Prostate gland (tissue), 2 donors: ENCODE measurements at regions not wholly inside any gene's neighbourhood (a gene's known extent, or its start where the extent isn't known, plus 50 kb on each side); places are given as distances from the start of the nearest gene placed in this dataset.

Experiments
- DNase-seq: peaks from one replicate; pipeline ENCODE4 v3.0.0-alpha.2; 2019; ENCODE audit warnings: low spot score
- H3K27ac ChIP-seq, 2 donors: fragments of 200-600 bp; sonication (generic); 2 replicates each; pipeline ENCODE4 v1.5.1; 2017 to 2019
- H3K27me3 ChIP-seq: fragments of 200-600 bp; sonication (generic); replicated peaks from 2 replicates; pipeline ENCODE4 v1.5.1; 2019; ENCODE audit not compliant: insufficient read depth
- H3K36me3 ChIP-seq, 2 donors: fragments of 200-600 bp; sonication (generic); 1 replicate in 1 of 2; 2 replicates in 1 of 2; pipeline versions ENCODE4 v1.5.1 to v1.8.1; 2017 to 2019
- H3K4me1 ChIP-seq: fragments of 200-600 bp; sonication (generic); replicated peaks from 2 replicates; pipeline ENCODE4 v1.5.1; 2019
- H3K4me3 ChIP-seq, 2 donors: fragments of 200-600 bp; sonication (generic); 2 replicates each; pipeline ENCODE4 v1.5.1; 2017 to 2019
- H3K9me3 ChIP-seq: fragments of 200-600 bp; sonication (generic); 2 replicates; pipeline ENCODE4 v1.5.1; 2017
- POLR2A ChIP-seq: fragments of 450-650 bp; IDR thresholded peaks from one replicate; pipeline ENCODE4 v1.6.1; 2016; ENCODE audit warnings: antibody characterized with exemption, mild to moderate bottlenecking
- POLR2AphosphoS5 ChIP-seq: sonication (generic); formaldehyde crosslinking; IDR thresholded peaks from one replicate; pipeline ENCODE4 v1.6.1; 2017; ENCODE audit warnings: antibody characterized with exemption
- WGBS: methylation state at CpG from one replicate; pipeline ENCODE4 v1.1.5; 2018; 5-methylcytosine and 5-hydroxymethylcytosine counted together
- intact Hi-C: fragments of 100-400 bp; cut with DNase I; formaldehyde crosslinking; loops from one replicate; pipeline ENCODE4 v1.14.2; 2022
- TF ChIP-seq, protein P1 (sequence below), 4 experiments: fragments of 200-600 bp in 2 of 4; fragments of 450-650 bp in 2 of 4; sonication (generic) in 2 of 4; IDR thresholded peaks; 1 replicate in 3 of 4; 2 replicates in 1 of 4; pipeline ENCODE4 v1.5.1; 2016 to 2019; ENCODE audit warnings: antibody characterized with exemption in 4 of 4, mild to moderate bottlenecking in 2 of 4, moderate library complexity in 2 of 4

DNA sequence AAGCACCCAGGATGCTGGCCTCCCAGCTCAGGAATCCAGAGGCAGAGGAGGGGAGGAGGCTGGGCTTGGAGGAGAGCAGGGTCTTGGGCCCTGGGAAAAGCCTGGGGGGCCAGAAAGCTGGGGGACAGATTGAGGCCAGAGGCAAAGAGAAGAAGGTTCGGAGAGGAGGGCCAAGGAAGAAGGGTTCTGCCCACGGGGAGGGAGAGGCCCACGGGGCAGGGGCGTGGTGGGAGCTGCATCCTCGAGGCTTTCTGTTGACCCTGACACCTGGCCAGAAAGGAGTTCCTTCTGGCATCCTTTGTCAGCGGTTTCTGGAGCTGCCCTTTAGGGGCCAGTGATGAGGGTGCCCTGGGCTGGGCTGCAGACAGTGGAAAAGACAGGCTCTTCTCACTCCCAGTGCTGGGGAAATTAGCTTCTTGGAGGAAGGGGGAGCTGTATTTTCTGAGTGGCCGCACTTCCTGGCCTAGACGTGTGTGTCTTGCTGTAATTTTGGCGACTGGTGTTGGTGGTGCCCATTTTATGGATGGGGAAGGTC is 308.7 kb downstream of the SEC14L1 start:
- Histone ChIP-seq H3K9me3 (no peaks in the 10 kb centered on the region), H3K4me3 (no peak overlapping the region), H3K36me3 (no peaks in the 10 kb centered on the region), H3K27ac (peak overlapping the region; percentile 81 to 91), H3K27me3 (no peaks in the 10 kb centered on the region), H3K4me1 (peaks cover 54% of the 10 kb centered on the region)
- TF ChIP-seq POLR2A (no peak), POLR2AphosphoS5 (no peak)
- TF ChIP-seq, protein P1, sequence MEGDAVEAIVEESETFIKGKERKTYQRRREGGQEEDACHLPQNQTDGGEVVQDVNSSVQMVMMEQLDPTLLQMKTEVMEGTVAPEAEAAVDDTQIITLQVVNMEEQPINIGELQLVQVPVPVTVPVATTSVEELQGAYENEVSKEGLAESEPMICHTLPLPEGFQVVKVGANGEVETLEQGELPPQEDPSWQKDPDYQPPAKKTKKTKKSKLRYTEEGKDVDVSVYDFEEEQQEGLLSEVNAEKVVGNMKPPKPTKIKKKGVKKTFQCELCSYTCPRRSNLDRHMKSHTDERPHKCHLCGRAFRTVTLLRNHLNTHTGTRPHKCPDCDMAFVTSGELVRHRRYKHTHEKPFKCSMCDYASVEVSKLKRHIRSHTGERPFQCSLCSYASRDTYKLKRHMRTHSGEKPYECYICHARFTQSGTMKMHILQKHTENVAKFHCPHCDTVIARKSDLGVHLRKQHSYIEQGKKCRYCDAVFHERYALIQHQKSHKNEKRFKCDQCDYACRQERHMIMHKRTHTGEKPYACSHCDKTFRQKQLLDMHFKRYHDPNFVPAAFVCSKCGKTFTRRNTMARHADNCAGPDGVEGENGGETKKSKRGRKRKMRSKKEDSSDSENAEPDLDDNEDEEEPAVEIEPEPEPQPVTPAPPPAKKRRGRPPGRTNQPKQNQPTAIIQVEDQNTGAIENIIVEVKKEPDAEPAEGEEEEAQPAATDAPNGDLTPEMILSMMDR (IDR thresholded peaks at IDR 0.05) = no peak
- intact Hi-C loops = no loop called here
- no peak for DNase-seq
- 29% methylated on average over 9 of the region's 9 CpGs for WGBS

DNA sequence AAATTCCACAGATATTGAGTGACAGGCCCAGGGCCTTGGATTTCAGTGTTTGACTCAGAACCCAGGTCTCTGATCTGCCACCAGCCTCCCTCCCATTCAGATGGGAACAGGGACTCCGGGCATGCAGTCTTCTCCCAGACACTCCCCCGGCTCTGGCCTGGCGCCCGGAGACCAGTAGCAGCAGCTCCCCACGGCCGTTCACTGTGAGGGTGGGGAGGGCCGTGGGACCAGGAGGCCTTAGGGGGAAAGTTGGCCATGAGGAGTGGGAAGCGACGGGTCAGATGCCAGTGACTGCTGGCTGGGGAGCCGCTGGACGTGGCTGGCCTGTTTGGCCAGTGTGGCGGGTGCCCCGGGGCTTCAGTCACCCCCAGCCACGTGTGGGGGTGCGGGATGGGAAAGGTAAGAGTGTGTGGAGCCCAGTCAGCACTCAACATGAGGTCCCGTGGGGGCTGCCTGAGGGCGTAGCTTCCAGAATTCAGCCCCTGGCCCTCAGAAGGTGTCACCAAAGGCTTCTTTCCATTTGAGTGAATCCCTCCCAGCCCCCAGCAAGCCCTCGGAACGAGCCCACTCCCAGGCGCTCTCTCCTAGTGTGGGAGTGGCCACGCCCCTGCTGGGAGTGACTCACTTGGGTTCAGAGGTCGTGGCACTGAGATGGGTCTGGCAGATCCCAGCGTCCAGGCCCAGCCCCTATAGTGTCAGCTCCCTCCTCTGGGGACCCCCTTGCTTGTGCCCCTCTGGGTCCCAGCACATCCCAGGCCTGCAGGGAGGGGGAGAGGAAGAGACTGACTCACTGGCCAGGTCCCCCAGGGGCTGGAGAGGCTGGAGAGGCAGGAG is 309.4 kb downstream of the SEC14L1 start:
- 13% methylated on average over 18 of the region's 23 CpGs for WGBS
- Histone ChIP-seq H3K27ac (peak overlapping the region; percentile 81 to 91), H3K4me1 (peaks cover 56% of the 10 kb centered on the region), H3K27me3 (no peaks in the 10 kb centered on the region), H3K9me3 (no peaks in the 10 kb centered on the region), H3K36me3 (no peaks in the 10 kb centered on the region), H3K4me3 (peak overlapping the region; percentile 41 to 42)
- DNase-seq = peak; percentile 73
- intact Hi-C loops = loop anchor here (1.0 to 2.0 kb wide), 2 partner anchors 10 to 23 kb away; no protein-coding TSS in a partner anchor
- TF ChIP-seq POLR2A = no peak
- TF ChIP-seq POLR2AphosphoS5 = peak; percentile 39

DNA sequence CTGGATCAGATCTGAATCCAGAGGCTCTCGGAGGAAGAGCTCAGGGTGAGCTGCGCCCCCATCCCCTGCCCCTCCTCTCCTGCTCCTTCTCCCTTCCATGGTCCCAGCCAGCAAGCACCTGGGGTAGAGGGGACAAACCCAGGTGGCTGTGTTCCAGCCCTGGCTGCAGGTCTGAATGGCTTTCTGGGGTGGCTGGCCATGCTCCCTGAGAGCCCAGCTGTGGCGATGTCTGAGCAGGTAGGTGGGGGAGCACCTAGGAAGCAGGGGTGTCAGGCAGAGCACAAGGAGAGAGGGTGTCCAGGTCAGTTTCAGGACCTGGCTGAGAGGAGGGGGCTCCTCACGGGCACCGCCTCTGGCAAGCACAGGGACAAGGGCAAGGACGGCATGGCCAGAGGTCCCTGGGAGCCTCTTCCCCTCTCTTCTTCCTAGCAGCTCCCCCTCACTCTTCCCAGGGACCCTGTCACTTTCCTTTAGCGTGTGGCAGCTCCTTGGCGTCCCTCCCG is 310.0 kb downstream of the SEC14L1 start:
- no peak for DNase-seq
- Histone ChIP-seq H3K36me3 (no peaks in the 10 kb centered on the region), H3K9me3 (no peaks in the 10 kb centered on the region), H3K27me3 (no peaks in the 10 kb centered on the region), H3K4me3 (peak overlapping the region; percentile 41 to 42), H3K27ac (peak overlapping the region; percentile 81 to 91), H3K4me1 (peaks cover 52% of the 10 kb centered on the region)
- no peak for TF ChIP-seq POLR2AphosphoS5
- no peak for TF ChIP-seq POLR2A
- TF ChIP-seq, protein P1 (IDR thresholded peaks at IDR 0.05) = no peak
- intact Hi-C loops = loop anchor here (1.0 to 2.0 kb wide), 2 partner anchors 10 to 22 kb away; no protein-coding TSS in a partner anchor
- WGBS = 10% methylated on average over 9 of the region's 9 CpGs

DNA sequence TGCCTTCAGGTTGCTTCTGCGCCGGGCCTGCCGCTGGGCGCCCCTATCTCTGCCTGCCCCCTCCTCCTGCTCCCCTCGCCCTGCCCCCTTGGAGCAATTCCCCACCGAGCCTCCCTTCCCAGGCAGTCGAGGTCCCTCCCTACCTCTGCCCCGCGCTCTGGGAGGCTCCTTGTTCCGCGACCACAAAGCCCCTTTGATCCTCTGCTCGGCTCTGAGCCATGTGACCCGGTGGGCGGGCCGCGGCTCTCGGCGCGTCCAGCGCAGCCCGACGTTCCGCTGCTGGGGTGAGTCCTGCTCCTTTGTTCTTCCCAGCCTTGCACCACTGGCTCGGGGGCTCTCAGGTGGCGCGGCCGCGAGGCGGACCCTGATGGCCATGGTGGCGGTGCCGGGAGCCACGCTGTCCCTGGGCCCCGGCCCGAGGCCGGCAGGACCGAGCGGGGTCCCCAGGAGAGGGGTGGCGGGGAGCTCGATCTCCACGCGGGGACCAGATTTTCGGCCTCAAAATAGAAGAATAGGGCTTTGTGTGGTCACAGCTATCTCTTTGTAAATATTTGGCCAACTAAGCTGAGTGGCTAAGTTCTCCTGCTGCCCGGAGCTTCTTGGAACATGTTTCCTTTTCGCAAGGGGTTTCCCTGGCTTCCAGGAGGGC is 310.6 kb downstream of the SEC14L1 start:
- peak overlapping the region; percentile 41 to 42 for H3K4me3 ChIP-seq
- intact Hi-C loops = loop anchor here (2.0 kb wide), 1 partner anchor 21 kb away; no protein-coding TSS in a partner anchor
- no peaks in the 10 kb centered on the region for H3K27me3 ChIP-seq
- WGBS = under 1% methylated on average over 44 of the region's 44 CpGs
- H3K36me3 ChIP-seq = no peaks in the 10 kb centered on the region
- H3K9me3 ChIP-seq = no peaks in the 10 kb centered on the region
- H3K4me1 ChIP-seq = peaks cover 55% of the 10 kb centered on the region
- H3K27ac ChIP-seq = peak overlapping the region; percentile 81 to 91
- TF ChIP-seq, protein P1 (IDR thresholded peaks at IDR 0.05) = no peak
- TF ChIP-seq POLR2AphosphoS5 = peak; percentile 54
- peak; percentile 36 for TF ChIP-seq POLR2A
- peak; percentile 66 for DNase-seq
